ENCODE measurements at regions not wholly inside any gene's neighbourhood (a gene's known extent, or its start where the extent isn't known, plus 50 kb on each side); places are given as distances from the start of the nearest gene placed in this dataset.

DNA sequence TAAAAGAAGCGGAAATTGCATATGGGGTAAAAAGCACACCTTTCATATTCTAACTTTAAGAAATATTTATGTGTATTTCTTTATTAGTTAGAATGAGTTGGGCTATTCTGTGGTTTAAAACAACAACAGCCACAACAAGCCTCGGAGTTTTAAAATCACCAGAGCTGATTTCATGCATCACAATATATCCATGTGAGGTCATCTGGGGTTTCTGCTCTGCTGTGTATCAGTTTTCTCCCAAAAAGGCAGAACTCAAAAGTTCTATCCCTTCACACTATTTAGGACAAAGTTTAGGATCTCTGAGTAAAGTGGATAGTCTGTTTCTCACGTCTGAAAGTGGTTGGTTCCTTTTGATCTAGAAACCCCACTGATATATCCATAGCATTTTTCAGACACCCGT lies 601.5 kb upstream of the GCFC2 start:
- no peak for DNase-seq

DNA sequence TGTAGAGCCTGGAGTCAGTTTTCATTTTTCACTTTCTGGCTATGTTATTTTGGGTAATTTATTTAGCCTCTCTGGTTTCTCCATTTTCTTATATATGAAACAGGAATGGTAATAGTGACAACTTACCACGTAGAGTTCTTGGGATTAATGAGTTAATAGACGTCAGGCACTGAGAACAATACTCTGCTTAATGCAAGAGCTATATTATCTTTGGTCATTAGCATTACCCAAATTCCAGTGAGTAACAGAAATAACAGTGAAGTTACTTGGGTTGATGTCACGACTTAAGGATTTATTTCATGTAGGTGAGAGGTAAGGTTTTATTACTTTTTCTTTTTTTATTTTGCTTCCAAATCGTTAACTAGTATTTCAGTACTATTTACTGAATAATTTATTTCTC lies 601.0 kb upstream of the GCFC2 start:
- DNase-seq, result no peak

DNA sequence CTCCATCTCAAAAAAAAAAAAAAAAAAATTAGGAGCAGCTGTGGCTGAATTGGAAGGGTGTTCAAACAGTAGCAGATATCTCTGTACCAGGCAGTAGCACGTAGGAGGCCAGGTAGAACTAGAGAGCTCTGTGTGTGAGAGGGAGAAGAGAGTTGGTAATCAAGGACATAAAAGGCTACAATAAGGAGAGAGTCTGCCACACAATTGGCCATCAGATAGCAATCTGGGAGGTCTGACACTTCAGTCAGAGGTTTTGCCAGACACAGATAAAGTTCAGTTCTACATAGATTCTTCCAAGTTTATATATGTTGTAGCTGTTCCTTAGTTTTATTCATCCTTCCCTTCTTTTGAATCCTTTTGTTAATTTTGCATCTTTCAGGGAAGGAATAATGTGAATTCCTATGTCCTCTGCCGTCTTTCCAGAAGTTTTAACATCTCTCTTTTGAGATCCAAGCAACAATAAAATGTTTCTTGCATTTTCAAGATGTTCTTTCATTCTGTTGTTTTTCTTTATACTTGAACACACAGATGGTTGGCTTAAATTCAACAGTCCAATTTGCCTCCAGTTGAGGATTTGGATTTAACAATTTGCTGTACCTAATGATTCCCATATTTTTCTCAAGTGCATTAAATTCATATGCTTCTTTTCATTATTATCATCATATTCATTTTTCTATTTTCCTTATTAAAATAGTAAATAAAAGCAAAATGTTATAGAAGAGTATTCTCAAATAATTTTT lies 600.3 kb upstream of the GCFC2 start:
- no peak for DNase-seq

DNA sequence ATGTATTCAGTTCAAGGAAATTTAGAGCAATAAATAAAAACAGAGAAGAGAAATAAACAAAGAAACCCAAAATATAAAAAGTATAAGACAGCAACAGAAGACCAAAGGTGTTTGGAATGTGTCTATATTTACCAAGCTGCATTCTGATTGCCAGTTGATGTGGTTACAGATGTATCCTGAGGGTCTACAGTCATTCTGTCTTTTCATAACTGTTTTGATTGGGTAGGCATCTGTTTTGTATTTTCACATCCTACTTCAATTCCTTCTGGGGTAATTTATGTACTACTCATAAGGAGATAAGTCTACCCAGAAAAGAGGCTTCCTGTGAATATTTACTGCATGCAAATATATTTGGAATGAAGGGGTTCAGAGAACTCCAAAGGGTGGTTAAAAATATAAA lies 596.8 kb upstream of the GCFC2 start:
- DNase-seq, result no peak

DNA sequence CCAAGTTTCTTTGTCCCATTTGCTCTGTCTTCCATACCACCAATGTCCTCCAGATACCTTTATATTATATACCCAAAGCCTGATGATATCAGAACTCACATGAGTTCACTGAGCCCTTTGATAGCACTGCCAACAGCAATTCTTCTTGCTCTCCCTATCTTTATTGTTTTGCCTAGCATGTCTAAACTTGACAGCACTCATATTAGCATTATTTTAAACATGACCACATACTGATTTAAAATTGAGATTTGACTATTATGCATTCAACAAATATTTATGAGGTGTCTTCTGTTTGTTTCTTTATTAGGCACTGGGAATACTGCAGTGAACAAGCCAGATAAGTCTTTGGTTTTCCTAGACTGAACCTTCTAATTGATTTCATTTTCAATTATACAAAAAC lies 587.3 kb upstream of the GCFC2 start:
- no peak for DNase-seq

DNA sequence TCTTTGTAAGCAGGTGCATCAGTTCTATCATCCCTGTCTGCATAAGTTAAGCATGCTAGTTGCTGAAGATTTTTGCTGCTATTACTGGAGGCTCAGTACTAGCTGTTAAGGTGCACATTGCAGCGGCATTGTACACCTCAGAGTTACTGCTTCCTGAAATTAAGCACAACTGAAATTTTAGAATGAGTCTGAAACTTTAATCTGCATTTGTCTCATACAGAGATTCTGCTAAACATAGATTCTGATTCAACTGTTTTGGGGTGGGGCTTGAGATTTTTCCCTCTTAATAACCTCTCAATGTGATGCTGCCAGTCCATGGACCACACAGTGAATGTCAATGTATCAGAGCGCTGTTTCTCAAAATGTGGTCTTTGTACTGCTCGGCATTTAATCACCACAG lies 585.7 kb upstream of the GCFC2 start:
- no peak for DNase-seq

DNA sequence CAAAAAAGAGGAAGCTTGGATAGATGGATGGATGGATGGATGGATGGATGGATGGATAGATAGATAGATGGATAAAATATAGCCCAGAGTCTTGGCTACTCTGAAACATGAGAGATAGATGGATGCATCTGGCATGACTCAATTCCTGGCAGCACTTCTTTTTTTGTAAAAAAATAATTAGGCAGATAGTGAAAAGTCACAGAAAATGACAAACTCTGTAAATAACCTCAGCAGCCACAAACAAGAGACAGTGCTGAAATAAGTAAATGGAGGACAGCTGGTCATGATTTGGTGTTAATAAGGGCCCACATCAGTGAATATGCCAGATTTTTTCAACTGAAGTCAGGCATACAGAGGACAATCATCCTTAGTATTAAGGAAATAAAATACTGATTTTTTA lies 585.0 kb upstream of the GCFC2 start:
- DNase-seq, result no peak

DNA sequence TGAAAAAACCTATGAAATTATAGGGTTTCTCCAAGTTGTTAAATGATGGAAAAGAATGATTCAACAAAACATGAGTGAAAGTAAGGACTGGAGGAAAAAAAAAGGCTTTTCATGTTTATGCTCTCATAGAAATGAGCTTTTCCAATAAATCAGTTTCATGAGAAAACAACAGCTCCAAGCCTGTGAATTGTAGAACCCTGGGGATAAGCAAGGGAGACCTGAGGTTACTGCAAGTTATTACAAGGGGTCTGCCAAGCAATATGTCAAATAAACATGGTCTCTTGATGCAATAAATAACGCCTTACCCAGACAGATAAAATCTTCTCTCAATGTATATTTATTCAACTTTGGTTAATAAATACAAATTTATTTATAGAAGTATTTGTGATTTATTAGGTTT lies 577.9 kb upstream of the GCFC2 start:
- no peak for DNase-seq

DNA sequence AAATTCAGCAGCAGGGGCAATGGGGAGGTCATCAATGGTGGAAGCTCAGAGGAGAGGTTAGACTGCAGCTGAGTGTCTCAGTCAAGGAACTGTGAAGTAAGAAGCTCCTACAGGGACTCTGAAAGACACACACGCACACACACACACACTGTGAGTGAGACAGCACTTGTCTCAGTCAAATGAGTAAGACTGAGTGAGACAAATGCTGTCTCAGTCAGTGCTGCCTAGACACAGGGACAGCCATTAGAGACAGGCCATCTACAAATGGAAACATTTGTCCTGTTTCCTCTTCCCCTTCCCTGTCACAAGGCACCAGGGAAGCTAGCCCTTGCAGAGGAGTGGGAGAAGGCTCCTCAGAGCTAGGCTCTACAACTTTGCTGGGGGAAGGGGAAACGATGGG lies 577.4 kb upstream of the GCFC2 start:
- DNase-seq, result no peak

DNA sequence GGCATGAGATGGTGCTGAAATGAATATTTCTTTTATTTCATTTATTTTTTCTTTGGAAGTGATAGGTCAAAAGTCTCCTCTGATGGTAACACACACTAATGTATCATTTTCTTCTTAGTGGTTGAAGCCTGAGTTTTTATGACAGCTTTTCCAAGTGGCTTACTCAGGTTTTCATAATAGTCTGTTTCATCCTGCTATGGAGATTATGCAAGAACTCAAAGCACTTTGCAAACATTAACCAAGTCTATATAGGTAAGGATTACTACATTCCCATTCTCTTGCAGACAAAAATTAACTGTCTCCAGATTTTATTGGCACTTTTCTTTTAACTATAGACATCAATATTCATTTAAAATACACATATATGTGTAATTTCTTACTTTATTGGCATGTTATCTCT lies 572.6 kb upstream of the GCFC2 start:
- no peak for DNase-seq

DNA sequence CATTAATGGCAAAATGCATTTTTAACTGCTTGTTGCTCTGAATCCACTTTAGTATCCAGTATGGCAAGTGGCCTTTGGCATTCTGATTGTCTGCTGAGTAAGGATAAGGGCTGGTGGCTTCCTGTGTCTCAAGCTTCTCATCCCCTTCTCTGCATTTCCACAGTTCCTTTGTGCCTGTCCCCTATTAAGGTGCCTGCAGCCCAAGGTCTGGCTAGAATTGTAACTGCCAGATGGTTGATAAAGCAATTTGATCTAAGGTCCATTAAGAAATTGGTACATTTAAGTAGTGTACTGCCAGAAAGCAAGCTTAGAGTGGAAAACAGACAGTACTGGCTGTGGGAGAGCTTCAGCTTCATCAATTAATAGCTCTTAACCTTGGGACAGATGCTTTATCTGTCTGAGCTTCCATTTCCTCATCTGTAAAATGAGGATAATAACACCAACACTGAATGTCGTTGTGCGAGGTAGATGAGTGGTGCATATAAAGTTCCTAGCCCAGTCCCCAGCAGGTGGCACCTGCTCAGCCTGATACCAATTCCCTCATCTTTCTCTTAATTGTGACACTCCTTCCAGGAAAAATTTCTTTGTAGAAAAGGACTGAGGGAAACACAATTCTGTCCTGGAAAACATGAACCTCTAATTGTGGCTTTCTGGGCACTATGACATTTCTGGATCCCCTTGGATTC lies 570.6 kb upstream of the GCFC2 start:
- DNase-seq, result no peak

DNA sequence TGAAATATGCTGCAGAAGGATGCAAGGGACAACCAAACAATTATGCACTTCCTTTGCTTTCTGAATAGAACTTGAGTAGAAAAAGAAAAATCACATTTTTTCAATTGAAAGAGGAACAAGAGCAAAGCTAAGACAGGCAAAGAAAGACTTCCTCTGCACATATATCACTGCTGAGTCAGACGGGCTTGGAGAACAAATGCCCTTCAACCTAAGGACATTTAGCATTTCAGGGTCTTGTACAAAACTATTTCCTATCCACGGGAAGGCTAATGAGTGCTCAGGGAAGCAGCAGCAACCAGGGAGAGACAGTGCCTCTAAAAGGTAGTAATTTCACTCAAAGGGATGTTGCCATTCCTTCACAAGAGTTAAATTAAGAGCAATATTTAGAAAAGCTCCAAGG lies 570.0 kb upstream of the GCFC2 start:
- no peak for DNase-seq

DNA sequence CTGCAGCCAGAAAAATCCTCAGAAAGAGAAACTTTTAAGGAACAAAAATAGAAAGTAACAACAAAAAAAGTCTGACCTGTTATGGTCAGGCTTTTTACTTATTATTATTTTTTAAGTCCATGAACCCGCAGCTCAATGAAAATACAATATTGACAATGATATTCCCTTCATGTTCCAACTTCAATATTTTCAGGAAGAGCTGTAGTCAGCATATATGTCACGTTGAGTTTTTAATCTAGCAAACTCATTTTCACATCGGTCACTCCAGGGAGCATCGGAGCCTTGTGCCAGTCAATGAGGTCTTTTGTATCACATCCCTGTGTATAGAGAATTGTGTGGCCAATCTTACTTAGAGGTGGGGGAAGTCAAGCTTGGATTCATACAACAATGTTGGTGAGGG lies 568.4 kb upstream of the GCFC2 start:
- DNase-seq, result no peak

DNA sequence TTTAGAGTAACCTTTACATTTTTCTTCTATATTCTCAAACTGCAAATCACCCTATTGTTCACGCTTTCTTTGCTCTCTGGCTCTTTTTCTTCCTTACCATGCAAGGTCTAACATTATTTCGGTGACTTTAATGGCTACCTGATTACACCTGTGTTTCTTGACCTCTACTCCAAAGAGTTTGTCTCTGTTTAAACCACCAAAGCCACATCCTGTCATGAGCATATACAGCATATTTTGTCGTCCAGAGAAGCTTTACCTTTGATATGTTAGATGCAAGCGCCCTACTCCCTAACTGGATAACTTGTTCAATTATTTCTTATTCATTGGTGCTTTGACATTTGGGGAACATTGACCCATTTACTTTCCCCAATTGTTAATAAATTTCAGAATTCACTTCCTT lies 565.1 kb upstream of the GCFC2 start:
- no peak for DNase-seq

DNA sequence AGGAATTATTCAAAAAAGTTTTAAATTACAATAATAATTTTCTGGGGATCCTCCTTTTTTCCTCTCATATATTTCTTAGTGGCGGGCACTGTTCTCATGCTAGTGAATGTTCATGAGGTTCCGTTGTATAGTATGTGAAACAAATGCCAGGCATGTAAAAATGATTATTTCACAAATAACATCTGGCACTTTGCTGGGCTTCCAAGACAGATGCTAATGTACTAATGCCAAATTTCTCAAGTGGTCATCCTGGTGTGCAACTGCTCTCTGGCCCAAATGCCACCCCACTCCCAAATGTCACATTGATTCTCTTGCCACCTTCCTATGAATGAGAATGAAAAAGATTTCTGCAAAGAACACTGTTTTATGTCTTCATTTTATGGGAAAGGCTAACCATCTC lies 564.0 kb upstream of the GCFC2 start:
- no peak for DNase-seq

DNA sequence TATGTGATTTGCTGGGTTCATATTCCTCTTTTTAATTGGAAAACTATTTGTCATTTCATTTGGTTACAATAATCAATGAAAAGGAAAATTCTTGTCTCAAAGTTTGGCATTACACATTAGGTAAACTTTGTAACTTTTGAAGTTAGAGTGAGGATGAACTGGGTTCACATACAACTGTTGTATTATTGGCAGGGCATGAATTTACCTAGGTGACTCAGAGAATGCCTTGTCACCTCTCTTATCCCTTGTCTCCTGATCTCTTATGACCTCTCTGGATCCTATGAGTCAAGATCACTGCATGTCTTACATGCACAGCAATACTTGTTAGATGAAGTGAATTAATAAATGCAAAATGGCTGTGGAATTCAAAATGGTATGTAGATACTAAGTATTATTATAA lies 563.4 kb upstream of the GCFC2 start:
- no peak for DNase-seq

DNA sequence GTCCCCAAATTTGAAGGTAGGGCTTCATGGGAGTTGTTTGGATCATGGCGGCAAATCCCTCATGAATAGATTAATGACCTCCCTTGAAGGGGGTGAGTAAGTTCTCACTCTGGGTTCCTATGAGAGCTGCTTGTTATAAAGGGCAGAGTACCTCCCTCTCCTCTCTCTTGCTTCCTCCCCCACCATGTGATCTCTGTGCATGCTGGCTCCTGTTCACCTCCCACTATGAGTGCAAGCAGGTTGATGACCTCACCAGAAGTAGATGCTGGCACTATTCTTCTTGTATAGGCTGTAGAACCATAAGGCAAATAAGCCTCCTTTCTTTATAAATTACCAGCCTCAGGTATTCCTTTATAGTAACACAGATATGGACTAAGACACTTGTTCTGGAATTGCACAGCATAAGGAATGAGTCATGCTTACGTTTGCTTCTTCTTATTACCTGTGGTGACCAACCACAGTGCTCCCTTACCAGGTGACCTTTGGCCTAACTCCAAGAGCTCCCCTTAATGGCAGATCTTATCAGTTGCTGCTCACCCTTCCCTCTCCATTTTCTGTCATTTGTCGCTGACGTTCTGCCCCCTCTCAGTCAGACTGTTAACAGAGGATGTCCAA lies 559.5 kb upstream of the GCFC2 start:
- no peak for DNase-seq

DNA sequence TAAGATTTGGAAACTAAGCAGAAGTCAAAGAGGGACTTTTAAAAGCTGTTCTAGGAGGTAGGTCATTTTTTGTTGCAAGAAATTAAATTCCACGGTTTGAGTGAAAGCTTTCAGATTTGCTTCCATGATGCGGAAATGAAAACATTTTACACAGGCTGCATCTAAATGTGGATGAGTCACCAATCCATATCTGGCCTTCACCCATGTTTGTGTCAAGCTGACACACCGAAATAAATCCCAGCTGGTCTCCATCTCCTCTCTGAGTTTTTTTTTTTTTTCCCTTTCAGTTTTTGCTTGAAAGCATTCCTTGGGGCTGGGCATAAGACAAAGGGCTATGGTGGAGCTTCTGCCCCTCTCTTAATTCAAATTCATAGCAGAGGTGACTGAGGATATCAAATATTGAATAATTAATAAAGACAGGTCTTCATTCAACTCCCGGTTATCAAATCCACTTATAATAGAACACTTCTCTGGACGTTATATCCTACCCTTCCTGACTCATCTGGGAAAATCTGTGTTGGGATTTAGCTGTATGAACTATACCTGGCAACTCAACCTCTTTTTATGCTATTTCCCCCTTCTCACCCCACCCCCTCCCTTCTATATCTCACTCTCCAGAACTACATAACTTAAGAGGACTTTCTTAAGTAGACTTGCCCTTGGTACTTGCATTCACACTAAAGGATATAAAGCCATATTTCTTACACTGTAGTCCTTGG lies 558.3 kb upstream of the GCFC2 start:
- no peak for DNase-seq

DNA sequence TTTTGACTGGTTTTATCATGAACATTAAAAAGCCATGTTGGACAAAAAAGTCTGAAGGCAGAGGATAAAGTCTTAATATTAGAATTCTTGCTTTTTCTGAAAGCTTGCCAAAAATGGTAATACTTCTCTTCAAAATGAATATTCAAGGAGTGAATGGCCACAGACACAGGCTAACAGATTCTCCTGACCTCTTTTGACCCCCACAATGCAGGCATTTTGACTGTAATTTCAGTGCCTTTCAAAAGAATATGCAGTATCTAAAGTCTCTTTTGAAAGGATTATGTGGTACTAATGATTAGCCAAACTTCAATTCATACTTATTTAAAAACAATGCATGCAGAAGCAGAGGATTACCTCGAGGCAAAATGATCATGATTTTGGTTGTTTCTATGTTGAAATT lies 557.8 kb upstream of the GCFC2 start:
- DNase-seq, result no peak

DNA sequence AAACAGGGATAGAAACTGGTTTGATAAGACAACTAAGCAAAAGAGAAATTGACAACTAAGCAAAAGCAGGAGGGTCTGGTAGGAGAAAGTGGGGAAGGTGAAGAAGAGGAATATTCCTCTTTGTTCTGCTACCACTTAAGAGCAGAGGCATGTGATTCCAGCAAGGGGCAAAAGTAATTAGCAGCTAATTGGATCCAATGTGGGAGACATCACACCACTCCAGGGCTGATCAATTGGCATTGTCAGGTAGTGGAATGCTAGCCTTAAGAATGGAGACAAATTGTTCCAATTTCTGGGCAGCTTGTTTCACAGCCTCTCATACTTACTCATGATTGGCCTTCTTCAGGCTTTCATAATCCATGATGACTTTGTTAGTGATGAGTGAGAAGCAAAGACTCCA lies 547.1 kb upstream of the GCFC2 start:
- DNase-seq, result no peak

DNA sequence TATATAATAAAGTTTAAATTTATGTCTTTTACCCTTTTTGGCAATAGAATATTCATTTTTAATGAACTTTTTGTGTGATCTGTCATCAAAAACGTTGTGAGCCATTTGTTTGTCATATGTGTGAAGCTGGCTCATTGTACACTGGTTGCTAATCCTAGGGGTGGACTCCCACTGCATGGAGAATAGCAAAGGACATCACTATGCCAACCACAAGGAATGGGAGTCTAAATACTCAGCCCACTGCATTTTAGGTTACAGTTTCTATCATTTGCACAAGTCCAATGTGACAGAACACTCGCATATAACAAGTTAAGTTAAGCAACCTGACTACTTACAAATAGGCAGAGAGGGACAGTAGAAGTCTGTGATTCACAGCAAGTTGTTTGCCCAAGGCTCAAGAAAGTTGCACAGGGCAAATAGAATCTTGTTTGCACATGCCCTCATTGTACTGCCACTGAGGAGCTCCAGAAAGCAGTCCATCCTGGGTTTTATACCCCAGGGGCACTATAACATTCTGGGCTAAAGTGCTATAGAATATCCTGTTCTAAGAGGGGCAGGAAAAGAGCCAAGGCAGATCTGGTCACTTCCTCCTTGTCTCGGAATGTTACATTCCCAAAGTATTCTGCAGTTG lies 545.9 kb upstream of the GCFC2 start:
- no peak for DNase-seq

DNA sequence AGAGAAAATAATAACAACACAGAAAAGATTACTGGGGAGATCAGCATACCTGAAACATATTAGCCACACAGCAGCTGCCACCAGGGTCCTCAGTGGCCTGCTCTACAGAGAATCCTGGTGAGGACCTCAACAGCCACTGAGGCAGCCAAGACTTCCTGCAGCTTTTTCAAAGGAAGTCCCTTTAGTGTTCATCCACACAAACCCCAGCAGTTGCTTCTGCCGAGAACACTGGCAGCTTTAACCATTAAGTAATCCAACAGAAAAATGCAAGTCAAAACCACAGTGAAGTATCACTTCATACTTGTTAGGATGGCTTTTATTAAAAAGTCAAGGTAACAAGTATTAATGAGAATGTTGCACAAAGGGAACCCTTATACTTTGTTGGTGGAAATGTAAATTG lies 542.0 kb upstream of the GCFC2 start:
- DNase-seq, result no peak

DNA sequence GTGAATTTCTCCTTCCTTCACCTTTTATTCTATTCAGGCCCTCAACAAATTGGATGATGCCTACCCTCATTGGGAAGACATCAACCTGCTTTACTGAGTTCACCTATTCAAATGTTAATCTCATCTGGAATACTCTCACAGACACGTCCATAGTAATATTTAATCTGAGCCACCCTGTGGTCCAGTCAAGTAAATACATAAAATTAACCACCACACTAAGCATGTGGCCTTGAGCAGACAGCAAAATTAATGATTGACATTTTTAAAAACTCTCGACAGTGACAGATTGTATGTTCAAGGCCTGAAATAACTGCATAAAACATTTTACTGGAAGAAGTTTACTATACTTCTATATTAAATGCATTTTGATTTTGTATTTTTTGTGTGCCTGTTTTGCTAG lies 540.6 kb upstream of the GCFC2 start:
- no peak for DNase-seq

DNA sequence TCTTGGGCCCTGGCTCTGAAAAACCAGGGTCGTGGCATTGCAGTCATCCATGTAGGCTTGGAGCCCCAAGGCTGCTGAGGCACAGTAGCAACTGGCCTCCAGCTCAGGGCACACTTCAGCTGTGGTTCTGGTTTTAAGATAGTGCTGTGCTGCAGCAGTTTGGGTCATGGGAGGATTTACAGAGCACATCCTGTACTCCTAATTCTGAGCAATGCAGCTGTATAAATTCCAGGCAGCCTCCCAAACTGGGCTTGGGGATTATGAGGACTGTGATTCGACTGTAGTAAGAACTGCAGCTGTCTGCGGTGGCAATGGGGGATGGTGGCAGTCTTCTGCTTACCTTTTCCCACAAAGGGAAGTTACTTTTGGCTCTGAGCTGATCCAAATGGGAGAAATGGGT lies 536.3 kb upstream of the GCFC2 start:
- DNase-seq, result no peak
